Body of pancreas (tissue), 4 donors: ENCODE measurements at regions not wholly inside any gene's neighbourhood (a gene's known extent, or its start where the extent isn't known, plus 50 kb on each side); places are given as distances from the start of the nearest gene placed in this dataset.

Experiments used
- ATAC-seq: fragments of 150-250 bp; one replicate; pipeline ENCODE4 v1.9.1; 2016
- DNase-seq, 4 donors: peaks; one replicate each; pipeline ENCODE4 v3.0.0-alpha.2; 2019
- H3K27ac ChIP-seq, 4 donors: fragments of 200-600 bp; sonication (generic); 1 replicate in 3 of 4; 2 replicates in 1 of 4; pipeline versions ENCODE4 v1.5.1 to v1.6.1; 2016 to 2019; ENCODE audit warnings: mild to moderate bottlenecking in 1 of 4, mixed read lengths in 1 of 4, moderate library complexity in 1 of 4
- H3K27me3 ChIP-seq, 2 donors: fragments of 200-600 bp; sonication (generic); one replicate each; pipeline ENCODE4 v1.6.0; 2016; ENCODE audit warnings: mild to moderate bottlenecking in 1 of 2
- H3K36me3 ChIP-seq, 2 donors: fragments of 200-600 bp; sonication (generic); replicated peaks in 1 of 2; 2 replicates each; pipeline ENCODE4 v1.5.1; 2016; ENCODE audit warnings: low read depth in 2 of 2; ENCODE audit not compliant: insufficient read depth in 1 of 2
- H3K4me1 ChIP-seq: fragments of 200-600 bp; sonication (generic); one replicate; pipeline ENCODE4 v1.6.0; 2016
- H3K4me3 ChIP-seq, 2 donors: fragments of 200-600 bp; sonication (generic); 1 replicate in 1 of 2; 2 replicates in 1 of 2; pipeline ENCODE4 v1.5.1; 2016 to 2019
- H3K9me3 ChIP-seq, 3 donors: fragments of 200-600 bp; sonication (generic); 1 replicate in 2 of 3; 2 replicates in 1 of 3; pipeline ENCODE4 v1.5.1; 2016
- CTCF ChIP-seq, 7 experiments: fragments of 450-650 bp in 4 of 7; fragments of 200-600 bp in 3 of 7; sonication (generic) in 3 of 7; IDR thresholded peaks; one replicate each; pipeline ENCODE4 v1.5.1; 2016 to 2019; ENCODE audit warnings: antibody characterized with exemption in 7 of 7
- POLR2A ChIP-seq, 3 donors: fragments of 450-650 bp; IDR thresholded peaks; one replicate each; pipeline ENCODE4 v1.6.1; 2016; ENCODE audit warnings: antibody characterized with exemption in 3 of 3, mild to moderate bottlenecking in 2 of 3
- WGBS, 2 donors: methylation state at CpG; one replicate each; pipeline ENCODE4 v1.1.5; 2017; 5-methylcytosine and 5-hydroxymethylcytosine counted together
- intact Hi-C: fragments of 100-400 bp; cut with DNase I; formaldehyde crosslinking; loops from one replicate; pipeline ENCODE4 v1.15.1; 2023

- Histone ChIP-seq H3K4me1 (no peaks in the 10 kb centered on the region), H3K4me3 (no peak overlapping the region), H3K27me3 (no peaks in the 10 kb centered on the region), H3K36me3 (no peaks in the 10 kb centered on the region), H3K9me3 (no peaks in the 10 kb centered on the region), H3K27ac (no peak overlapping the region)
- ATAC-seq = no peak
- no peak for TF ChIP-seq CTCF (IDR thresholded peaks at IDR 0.05)
- 43 to 59% methylated on average over 2 of the region's 2 CpGs for WGBS, 2 donors
- no peak for DNase-seq
- intact Hi-C loops = no loop called here
These were observed 204.9 kb upstream of the ACVR2A start for GRCh38 chr2:147639891-147640290.

DNA sequence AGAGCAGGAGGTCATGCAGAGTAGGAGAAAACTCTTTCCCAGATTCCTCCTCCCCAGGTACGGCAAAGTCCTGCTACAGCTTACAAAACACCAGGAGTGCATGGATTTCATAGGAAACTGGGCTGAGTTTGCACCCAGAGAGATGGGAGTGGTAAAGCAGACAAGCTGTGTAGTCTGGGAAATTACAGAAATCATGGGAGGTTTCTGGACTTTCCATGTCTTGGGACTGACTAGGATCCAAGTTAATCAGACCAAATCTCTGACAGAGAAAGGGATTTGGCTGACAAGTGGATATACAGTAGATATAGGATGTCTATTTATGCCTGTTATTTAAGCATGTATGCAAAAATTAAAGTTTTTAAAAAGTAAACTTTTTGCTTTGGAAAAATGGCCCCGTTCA lies 205.4 kb upstream of the ACVR2A start:
- no peak for TF ChIP-seq POLR2A (IDR thresholded peaks at IDR 0.05)
- H3K4me1 ChIP-seq = no peaks in the 10 kb centered on the region
- intact Hi-C loops = no loop called here
- ATAC-seq (no peak), DNase-seq (no peak)
- 94 to 100% methylated on average over 2 of the region's 2 CpGs for WGBS, 2 donors
- no peak overlapping the region for H3K27ac ChIP-seq
- H3K9me3 ChIP-seq = no peaks in the 10 kb centered on the region
- no peaks in the 10 kb centered on the region for H3K36me3 ChIP-seq
- H3K27me3 ChIP-seq = no peaks in the 10 kb centered on the region
- H3K4me3 ChIP-seq = no peak overlapping the region

GRCh38 chr2:147636886-147637285 lies 207.9 kb upstream of the ACVR2A start:
- ATAC-seq = no peak
- no peak for TF ChIP-seq POLR2A (IDR thresholded peaks at IDR 0.05)
- TF ChIP-seq CTCF (IDR thresholded peaks at IDR 0.05) = no peak
- H3K27me3 ChIP-seq = no peaks in the 10 kb centered on the region
- H3K4me3 ChIP-seq = no peak overlapping the region
- H3K4me1 ChIP-seq = no peaks in the 10 kb centered on the region
- WGBS, 2 donors = 30 to 32% methylated on average over 3 of the region's 3 CpGs
- no peaks in the 10 kb centered on the region for H3K36me3 ChIP-seq
- H3K27ac ChIP-seq = peak overlapping the region in 1 of 4 donors; percentile 6
- H3K9me3 ChIP-seq = no peaks in the 10 kb centered on the region
- intact Hi-C loops = no loop called here
- no peak for DNase-seq

DNA sequence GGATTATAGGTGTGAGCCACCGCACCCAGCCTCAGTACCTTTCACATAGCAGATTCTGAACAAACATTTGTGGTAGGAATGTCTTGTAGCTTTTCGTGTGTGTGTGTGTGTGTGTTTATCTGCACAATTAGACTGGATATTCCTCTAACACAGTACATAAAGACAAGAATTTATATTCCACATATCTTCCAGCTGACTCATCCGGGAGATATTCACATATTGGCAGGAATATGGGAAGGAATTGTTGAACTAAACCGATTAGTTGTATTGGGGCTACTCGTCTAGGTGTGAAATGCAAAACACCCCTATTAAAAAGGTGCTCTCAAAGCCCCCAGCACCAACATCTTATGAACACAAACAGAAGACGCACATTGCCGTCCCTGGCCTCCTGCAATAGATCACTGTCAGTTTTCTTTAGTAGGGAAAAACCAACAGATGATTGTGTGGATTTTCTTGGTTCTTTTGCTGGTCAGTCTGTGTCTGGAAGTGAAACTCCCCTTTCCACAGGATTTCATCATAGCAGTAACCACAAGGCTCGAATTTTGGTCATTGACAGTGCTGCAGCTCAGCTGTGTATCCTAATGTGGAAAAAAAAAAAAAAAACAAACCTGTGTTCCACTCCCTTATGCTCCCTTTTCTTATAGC lies 208.5 kb upstream of the ACVR2A start:
- H3K36me3 ChIP-seq = no peaks in the 10 kb centered on the region
- DNase-seq (peak in 1 of 4 donors; percentile 37), ATAC-seq (no peak)
- H3K4me1 ChIP-seq = no peaks in the 10 kb centered on the region
- intact Hi-C loops = no loop called here
- H3K4me3 ChIP-seq = no peak overlapping the region
- H3K9me3 ChIP-seq = no peaks in the 10 kb centered on the region
- H3K27ac ChIP-seq = peak overlapping the region in 1 of 4 donors; percentile 6
- 64 to 69% methylated on average over 8 of the region's 8 CpGs for WGBS, 2 donors
- TF ChIP-seq POLR2A (IDR thresholded peaks at IDR 0.05) (no peak), CTCF (IDR thresholded peaks at IDR 0.05) (no peak)
- H3K27me3 ChIP-seq = no peaks in the 10 kb centered on the region

DNA sequence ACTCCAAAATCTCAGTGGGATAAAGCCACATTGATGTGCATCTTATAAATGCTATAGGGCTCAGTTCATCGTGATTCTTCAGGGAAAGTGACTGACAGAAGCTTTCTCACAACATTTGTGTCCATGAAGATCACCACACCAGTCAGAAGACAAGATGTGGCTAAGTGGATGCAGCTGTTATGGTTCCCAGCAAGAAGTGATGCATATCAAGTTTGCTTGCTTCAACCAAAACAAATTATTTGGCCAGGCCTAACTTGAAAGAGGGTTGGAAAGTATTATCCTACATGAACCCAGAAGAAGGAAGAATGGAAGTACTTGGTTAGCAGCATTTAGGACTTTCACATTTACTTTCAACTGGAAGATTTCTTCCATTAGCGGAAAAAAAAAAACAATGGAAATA lies 210.0 kb upstream of the ACVR2A start:
- Histone ChIP-seq H3K27ac (no peak overlapping the region), H3K36me3 (no peaks in the 10 kb centered on the region), H3K4me3 (no peak overlapping the region), H3K9me3 (no peaks in the 10 kb centered on the region), H3K27me3 (no peaks in the 10 kb centered on the region), H3K4me1 (no peaks in the 10 kb centered on the region)
- no peak for DNase-seq
- no peak for ATAC-seq
- intact Hi-C loops = no loop called here
- WGBS, 2 donors = 83 to 86% methylated on average over 2 of the region's 2 CpGs
- TF ChIP-seq POLR2A (IDR thresholded peaks at IDR 0.05) = no peak
- no peak for TF ChIP-seq CTCF (IDR thresholded peaks at IDR 0.05)
